ENCODE measurements at regions not wholly inside any gene's neighbourhood (a gene's known extent, or its start where the extent isn't known, plus 50 kb on each side); places are given as distances from the start of the nearest gene placed in this dataset.

DNA sequence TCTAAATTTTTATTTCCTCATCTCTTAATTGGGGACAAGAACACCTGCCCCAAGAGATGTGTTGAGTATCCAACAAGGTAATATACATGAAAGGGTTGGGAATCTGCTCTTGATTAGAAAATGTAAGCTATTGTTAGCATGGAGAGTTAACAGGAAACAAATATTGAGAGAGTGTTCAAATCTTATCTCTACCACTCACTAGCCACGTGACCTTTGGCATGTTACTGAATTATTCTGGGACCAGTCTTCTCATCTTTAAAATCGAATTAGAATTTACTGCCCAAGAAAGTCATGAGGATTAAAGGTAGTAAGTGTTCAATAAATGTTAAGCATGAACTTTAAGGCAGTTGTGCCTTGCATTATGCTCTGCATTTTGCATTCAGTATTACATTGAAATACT, 184.7 kb downstream of the MID1IP1 start:
- FAIRE-seq: peak; percentile 33
- no peak for DNase-seq (ENCODE audit: insufficient read length, low spot score)

DNA sequence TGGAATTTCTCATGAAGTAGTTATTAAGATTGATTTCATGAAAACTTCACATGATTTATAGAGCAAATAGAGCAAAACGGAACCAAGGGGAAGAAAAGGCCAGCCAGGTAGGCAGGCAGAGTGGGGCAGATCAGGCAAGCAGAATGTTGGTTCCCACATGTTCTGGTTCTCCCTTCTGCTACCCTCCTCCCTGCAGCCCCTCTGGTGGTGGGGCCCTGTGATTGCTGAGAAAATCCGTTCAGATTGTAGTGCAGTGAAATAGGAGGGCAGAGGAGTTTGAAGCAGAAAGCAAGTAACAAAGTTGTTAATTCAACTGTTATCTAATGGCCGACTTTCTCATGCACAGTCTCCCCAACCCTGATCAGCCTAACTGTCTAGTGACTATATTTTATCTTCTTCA, 185.3 kb downstream of the MID1IP1 start:
- peak; percentile 33 for FAIRE-seq
- no peak for DNase-seq (ENCODE audit: insufficient read length, low spot score)

DNA sequence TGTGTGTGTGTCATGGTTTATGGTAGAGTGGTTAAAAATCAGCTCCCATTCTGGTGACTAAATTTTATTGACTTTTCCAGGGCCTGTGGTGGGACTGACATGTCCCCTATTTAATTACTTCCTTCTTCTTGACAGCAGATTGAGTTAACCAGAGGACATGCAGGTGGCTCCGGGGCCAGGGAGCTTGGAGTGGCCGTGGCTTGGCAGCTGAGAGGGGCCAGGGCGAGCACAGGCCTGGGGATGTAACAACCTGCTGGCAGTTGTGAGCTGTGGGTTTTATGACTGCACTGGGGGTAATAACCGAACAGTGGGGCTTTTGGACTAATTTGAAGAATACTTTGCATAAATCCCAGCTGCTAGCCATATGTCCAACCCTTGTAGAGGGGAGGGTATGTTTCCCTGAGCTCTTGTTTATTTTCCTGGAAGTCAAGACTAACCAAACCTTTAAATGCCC, 186.0 kb downstream of the MID1IP1 start:
- no peak for DNase-seq (ENCODE audit: insufficient read length, low spot score)
- FAIRE-seq: peak; percentile 28

DNA sequence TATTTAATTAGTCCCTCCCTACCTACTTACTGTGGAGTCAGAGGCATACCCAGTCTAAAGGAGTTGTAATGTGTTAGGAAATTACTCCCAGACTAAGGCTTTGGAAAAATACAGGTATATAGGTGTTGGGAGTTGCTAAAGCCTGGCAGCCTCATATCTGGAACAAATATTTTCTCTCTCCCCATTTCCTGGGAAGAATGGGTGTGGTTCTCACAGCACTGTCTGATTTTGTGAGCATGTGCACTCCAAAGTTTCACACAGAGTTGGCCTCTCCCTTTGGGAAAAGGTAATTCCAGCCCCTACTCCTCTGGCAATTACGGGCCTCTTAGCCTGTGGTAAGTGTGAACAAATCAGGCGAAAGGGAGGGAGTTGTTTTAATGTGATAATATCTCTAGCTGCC, 187.0 kb downstream of the MID1IP1 start:
- DNase-seq (ENCODE audit: insufficient read length, low spot score): no peak
- FAIRE-seq: no peak

DNA sequence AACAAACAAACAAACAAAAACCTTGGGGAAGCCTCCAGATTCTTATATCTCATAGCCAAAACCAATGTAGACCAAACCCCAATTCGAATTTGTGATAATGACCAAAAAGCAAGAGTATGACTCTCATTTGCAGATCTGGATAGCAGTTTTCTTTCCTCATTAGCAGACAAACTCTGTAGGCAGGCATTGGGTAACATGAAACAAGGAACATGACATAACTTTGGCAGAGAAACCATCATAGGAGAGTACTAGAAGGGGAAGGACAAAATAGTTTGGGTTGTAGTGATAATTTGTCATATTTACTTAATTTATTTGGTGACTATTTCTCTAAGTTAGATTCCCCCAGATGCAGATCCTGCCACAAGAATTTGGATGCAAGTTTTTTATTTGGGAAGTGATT, 187.8 kb downstream of the MID1IP1 start:
- no peak for DNase-seq (ENCODE audit: insufficient read length, low spot score)
- FAIRE-seq: peak; percentile 28

DNA sequence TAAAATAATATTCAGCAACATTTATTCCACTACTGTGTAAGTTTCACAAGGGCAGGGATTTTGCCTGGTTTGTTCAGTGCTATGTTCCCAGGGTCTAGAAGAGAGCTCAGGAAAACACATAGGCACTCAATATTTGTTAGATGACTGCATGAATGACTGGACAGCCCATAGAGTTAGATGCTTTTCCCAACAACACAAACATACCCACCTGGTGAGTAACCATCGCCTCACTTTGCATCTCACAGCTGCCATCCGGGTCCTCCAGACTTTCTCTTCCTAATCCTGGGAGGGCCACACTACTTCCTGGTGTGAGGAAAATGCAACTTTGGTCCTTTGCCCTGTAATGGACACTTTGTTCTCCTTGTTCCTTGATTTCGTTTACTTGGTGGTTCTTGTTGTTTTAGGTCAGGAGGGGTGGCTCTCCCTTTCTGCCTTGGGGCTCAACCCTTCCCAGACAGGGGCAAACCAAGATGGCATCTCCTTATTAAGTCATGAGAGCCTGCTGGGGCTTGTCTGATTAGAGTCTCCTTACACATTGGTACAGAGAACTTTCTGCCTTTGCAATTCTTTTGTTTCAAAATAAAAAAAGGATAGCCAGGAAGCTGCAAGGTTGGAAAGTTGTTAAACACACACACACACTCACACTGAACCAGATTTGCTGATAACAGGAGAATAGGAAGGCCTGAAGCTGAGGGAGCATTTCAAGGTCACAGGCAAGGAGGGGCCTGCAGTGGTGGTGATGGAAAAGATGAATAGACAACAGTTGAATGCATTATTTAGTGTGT, 190.6 kb downstream of the MID1IP1 start:
- DNase-seq (ENCODE audit: insufficient read length, low spot score): no peak

DNA sequence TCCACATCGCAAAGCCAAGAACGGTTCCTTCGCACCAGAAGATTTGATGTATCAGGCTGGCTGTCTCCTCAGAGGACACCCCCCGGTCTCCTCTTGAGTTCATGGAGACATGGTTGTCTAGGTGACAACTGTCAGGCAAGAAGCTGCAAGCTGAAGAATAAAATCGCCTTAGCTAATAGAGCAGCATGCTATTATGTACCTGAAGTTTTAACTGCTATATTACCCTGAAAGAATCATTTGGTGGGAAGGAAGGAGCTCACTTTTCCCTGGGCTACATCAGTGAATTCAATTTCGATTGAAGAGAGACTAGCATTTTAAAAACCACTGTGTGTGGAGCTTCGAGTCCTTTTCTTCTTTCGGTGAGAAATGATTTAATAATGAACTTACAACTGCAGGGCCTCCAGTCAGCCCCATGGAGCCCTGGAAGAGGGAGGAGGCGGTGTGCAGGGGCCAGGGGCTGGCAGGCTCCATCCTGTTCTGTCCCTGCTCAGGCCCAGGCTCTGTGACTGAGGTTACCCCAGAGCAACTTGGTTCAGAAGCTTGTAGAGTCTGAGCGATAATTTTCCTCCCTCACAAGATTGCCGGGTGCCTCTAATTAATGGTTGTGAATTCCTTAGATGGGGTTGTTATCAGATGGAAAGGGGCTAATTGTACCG, 191.3 kb downstream of the MID1IP1 start:
- FAIRE-seq (no peak), DNase-seq (ENCODE audit: insufficient read length, low spot score) (no peak)

More for the DNA sequence above, 190.6 kb downstream of the MID1IP1 start:
- no peak for FAIRE-seq

DNA sequence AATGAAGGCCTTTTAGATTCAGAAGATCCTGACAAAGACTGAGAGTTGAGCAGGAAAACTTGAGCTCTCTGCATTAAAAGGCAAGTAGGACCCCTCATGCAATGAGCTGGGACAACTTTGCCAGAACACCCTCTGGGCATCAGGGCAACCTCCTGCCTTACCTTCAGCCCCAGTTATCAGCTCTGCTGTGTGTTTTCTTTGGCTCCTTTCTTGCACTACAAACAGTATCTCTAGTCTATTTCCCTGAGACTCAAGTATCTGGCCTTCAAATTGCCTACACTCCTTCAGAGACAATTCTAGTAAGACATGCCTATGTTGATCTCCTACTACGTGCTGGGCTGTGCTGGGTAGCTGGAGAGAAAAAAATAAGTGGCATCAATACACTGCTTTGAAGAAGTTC, 192.2 kb downstream of the MID1IP1 start:
- DNase-seq (ENCODE audit: insufficient read length, low spot score) (no peak), FAIRE-seq (no peak)

DNA sequence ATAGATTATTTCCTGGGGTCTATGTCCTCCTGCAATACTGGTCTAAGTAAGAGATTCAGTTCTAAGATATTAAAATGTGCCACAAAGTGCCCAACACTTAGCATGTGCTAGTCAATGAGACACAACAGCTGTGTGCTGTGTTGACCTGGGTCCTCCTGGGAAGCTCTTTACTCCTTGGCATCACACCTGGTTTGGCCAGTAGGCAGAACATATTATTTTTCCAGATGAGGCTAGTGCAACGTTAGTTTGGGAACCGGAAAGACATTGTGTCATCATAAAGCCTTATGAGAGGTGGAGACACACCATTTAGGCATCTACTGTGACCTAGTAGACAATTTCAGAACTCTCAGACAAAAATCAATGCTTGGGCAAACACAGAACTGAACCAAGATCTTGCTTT, 197.8 kb downstream of the MID1IP1 start:
- FAIRE-seq (no peak), DNase-seq (ENCODE audit: insufficient read length, low spot score) (no peak)

DNA sequence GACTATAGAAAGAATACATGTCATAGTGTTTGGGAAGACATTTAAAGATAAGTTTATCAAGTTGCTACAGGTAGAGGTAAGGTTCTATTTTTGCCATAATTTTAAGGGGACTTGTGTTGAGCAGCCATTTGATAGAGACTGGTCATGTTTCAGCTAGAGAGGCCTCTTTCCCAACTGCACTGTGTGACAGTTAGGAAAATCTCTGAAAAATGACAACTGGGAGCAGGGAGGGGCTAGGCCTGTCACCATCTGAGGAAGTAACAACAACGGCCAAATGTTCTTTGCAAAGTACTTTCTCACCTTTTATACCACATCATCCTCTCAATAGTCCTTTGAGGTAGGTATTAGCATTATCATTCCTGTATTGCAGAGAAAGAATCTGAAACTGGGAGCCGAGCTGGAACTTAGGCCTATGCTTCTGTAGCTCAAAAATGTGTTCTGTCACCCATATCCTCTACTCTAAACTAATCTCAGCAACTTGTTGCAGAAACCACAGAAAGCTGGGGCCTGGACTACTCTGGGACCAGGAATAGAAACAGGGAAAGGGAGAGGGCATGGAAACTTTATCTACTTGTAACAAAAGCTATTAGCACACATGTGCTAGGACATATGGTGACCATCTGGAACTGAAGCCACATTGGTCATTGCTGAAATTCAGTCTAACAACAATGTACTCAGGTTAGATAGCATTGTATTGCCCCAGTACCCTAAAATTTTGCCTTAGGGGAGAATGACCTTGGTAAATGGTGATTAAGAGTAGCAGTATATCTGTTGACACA, 198.9 kb downstream of the MID1IP1 start:
- peak; percentile 66 for FAIRE-seq
- DNase-seq (ENCODE audit: insufficient read length, low spot score): no peak

DNA sequence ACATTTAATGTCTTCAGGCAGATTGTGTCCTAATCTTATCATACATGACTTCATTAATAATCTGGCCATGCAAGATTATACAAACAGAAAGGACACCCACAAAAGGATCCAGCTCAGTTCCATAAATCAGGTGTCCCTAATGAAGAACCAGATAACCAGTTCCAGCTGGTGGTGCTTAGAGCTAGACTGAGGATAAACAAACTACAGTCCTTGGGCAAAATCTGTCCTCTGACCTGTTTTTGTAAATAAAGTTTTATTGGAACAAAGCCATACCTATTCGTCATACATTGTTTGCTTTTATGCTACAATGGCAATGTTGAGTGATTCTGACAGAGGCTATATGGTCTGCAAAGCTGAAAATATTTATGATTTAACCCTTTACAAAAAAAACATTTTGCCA, 199.5 kb downstream of the MID1IP1 start:
- no peak for DNase-seq (ENCODE audit: insufficient read length, low spot score)
- no peak for FAIRE-seq

DNA sequence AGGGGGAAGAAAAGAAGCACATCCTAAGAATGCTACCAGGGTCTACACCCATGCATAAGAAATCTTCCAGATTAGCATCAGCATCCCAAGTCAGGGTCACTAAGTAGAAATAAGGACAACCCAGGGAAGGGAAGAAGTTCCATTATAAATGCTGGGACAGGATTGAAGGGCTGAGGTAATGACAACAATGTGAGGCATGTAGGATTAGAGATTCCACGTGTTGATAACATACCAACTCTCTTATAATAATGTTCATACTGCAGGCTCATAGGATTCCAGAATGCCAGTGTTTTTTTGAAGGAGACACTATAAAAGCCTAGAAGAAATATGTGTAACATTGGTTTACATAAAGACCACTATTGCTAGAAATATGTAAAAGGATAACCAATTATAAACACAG, 201.2 kb downstream of the MID1IP1 start:
- no peak for FAIRE-seq
- no peak for DNase-seq (ENCODE audit: insufficient read length, low spot score)

DNA sequence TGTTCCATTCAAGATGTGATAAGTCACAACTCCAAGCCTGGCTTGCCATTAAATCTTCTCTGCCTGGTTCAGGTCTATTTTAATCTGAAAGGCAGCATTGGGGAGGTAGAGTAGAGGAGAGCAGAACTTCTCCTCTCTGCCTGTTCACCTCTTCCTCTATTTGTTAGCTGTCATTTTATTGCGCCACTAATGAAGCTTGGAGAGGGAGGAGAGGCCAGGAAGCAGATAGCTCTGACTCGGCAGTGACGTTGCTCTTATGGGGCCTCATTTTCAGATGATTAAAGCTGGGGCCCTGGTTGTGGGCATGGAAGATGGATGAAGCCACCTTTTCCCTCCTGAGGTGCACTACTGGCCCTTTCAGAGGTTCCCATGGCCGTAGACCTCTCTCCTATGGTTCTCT, 207.3 kb downstream of the MID1IP1 start:
- FAIRE-seq: no peak
- DNase-seq (ENCODE audit: insufficient read length, low spot score): no peak

DNA sequence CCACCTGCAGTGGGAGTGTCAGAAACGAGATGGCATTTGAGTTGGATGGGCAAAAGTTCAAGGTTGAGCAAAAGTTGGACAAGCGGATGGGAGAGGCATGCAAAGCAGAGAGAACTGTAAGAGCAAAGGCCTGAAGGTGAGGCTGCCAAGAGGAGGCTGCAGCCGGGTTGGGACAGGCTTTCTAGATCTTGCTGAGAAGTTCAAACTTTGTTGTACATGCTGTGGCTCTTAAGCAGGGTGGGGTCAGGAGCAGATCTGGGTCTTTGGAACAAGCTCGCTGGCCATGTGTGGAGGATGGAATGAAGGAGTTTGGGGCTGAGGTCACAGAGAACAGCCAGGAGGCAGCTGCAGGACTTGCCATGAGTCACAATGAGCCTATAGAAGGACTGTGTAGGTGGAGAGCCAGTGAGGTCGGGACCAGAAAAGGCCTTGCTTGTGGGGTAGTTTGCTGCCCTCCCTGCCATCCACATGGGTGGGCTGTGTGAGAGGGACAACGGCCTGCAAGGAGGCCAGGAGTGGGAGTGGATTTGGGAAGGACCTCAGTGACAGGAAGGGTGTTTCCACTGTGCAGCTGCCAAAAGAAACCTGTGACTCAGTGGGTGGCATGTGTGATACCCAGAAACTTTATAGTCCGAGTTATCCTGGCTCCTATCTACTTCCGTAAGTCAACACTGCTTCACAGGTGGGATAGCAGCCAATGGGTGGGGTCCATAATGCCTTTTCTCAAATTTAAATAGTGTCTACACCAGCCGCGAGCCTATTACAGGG, 210.4 kb downstream of the MID1IP1 start:
- DNase-seq (ENCODE audit: insufficient read length, low spot score) (no peak), FAIRE-seq (no peak)

DNA sequence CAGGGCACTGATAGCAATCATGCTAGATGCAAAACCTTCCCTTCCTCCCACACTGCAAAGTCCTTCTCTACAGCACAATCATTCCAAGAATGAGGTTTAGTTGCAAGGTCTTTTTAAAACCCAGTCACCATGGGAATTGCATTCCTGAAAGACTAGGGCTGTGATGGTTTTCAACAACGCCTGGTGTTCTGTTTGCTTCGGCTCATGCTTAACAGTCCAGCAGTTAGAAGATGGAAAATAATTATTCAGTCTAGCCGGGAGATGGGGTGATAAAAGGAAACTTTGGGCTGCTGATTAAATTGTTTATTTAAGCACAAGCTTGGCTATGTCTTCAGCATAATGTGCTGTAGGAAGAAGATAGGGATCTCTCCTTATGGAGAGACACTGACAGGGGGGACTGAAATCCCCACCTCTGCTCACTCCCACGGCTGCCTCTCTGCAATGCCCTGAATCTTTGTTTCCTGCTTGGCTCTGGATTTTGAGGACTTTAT, 211.4 kb downstream of the MID1IP1 start:
- DNase-seq (ENCODE audit: insufficient read length, low spot score): no peak

DNA sequence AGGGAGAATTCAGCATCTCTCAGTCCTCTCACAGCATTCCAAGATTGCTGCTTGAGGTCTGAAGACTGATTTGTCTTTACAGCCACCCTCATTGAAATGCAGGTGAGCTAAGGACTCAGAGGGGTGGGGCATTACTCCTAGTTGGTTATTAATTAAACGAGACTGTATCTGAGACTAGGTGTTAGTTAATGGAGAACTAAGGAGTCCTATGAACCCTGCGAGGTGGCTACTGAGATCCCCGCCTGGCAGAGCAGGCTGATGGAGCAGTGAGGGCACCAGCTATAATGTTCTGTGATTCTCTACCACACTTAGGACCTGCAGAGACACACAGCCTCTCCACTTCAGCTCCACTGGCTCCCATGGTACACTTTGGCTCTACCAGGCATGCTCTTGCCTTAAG, 215.3 kb downstream of the MID1IP1 start:
- DNase-seq (ENCODE audit: insufficient read length, low spot score) (no peak), FAIRE-seq (no peak)

More for the DNA sequence above, 211.4 kb downstream of the MID1IP1 start:
- FAIRE-seq: no peak

DNA sequence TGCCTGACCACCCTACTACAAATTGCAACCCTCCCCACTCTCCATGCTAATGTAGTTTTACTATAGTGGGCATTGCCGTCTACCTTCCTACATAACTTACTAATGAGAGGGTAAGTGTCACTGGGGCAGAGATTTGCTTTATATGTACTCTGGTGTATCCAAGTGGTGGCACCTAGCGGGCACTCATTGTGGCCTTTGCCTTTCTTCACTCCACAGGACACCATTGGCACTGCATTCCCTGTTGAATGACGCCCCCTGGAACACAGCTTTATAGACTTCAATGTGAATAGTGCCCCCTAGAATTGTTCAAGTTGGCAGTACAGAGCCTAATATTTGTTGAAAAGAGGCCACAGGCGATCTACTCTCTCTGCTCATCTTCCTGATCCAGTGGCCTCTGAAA, 215.8 kb downstream of the MID1IP1 start:
- no peak for FAIRE-seq
- DNase-seq (ENCODE audit: insufficient read length, low spot score): no peak

DNA sequence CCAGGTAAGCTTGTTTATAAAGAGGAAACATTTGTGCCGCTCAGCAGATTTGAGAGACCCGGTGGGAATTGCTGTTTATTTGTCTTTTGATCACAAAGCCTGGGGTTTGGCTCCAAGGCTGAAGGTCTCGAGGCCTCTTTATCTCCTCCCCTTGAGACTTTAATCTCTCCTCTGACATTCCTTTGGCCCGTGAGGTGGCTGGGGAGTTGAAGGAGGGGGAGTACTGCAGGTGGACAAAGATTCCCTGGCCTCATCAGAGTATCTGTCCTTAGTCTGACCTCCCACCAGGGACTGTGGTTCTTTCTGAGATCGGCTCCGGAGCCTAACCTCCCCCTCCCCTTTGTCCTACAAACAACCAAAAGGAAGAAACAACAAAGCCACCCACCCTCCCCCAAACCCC, 216.5 kb downstream of the MID1IP1 start:
- FAIRE-seq (no peak), DNase-seq (ENCODE audit: insufficient read length, low spot score) (no peak)

DNA sequence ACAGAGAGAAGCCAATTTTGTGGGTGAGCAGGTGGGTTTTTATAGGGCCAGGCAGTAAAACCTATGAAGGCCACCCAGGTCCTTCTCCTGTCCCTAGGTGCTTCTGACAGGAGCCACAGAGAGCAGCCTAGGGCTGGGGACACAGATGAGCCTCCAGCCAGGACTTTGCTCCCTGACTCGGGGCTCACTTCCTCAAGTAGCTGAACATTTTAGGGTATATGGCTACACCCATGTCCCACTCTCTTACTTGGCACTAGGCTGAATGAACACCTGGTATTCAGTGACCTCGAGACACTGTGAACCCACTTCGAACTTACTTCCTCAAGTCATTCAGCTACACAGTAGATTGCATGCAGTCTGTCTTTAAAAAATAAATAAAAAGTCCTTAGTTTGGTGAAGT, 217.3 kb downstream of the MID1IP1 start:
- DNase-seq (ENCODE audit: insufficient read length, low spot score) (no peak), FAIRE-seq (no peak)

DNA sequence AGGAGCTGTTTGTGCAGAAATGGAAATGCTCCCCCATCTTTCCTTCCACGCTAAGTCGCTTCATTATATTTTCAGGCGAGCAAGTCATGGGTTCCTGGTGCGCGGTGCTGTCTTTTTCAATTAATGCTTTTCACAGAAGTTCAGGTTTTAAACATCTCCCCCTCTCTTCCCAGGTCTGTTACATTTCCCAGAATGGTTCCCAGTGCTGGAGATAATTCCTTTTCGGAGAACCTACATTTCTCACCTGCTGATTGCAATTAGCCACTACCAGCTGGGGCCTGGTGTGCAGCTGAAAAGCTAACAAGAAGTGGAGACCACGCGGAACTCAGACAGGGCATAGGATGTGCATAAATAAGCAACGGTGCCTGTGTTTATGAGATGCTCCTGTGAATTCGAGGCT, 217.8 kb downstream of the MID1IP1 start:
- no peak for FAIRE-seq
- DNase-seq (ENCODE audit: insufficient read length, low spot score): no peak

Data from GM19239 (cell line).